ENCODE measurements at regions not wholly inside any gene's neighbourhood (a gene's known extent, or its start where the extent isn't known, plus 50 kb on each side); places are given as distances from the start of the nearest gene placed in this dataset.

DNA sequence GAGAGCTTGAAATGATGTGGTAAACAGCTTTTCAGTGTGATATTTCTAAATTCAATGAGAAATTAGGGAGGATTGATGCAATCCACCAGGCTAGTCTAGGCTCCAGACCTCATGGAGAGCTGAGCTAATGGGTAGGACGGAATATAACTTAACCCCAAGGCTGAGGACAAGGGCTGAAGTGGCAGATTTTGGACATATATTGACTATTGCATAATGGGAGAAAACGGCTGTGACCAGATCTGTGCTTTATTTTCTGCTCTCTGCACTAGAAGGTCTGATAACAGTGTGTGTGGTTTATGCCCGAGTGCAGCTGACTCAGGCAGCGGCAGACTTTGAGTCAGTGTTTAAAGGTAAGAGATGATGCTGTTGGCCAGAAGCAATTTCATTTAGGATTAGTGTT lies 70.6 kb downstream of the ACTBL2 start (continued):
- TF ChIP-seq, protein P1, sequence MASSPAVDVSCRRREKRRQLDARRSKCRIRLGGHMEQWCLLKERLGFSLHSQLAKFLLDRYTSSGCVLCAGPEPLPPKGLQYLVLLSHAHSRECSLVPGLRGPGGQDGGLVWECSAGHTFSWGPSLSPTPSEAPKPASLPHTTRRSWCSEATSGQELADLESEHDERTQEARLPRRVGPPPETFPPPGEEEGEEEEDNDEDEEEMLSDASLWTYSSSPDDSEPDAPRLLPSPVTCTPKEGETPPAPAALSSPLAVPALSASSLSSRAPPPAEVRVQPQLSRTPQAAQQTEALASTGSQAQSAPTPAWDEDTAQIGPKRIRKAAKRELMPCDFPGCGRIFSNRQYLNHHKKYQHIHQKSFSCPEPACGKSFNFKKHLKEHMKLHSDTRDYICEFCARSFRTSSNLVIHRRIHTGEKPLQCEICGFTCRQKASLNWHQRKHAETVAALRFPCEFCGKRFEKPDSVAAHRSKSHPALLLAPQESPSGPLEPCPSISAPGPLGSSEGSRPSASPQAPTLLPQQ (tag by site-specific recombination; IDR thresholded peaks at IDR 0.05), result no peak
- TF ChIP-seq ZNF292 (tag by site-specific recombination; IDR thresholded peaks at IDR 0.05; ENCODE audit: borderline replicate concordance, low read depth) (no peak), ZNF350 (tag by site-specific recombination; IDR thresholded peaks at IDR 0.05) (no peak)
- TF ChIP-seq, protein P2, sequence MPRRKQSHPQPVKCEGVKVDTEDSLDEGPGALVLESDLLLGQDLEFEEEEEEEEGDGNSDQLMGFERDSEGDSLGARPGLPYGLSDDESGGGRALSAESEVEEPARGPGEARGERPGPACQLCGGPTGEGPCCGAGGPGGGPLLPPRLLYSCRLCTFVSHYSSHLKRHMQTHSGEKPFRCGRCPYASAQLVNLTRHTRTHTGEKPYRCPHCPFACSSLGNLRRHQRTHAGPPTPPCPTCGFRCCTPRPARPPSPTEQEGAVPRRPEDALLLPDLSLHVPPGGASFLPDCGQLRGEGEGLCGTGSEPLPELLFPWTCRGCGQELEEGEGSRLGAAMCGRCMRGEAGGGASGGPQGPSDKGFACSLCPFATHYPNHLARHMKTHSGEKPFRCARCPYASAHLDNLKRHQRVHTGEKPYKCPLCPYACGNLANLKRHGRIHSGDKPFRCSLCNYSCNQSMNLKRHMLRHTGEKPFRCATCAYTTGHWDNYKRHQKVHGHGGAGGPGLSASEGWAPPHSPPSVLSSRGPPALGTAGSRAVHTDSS (tag by site-specific recombination; IDR thresholded peaks at IDR 0.05), result no peak
- TF ChIP-seq, protein P3, sequence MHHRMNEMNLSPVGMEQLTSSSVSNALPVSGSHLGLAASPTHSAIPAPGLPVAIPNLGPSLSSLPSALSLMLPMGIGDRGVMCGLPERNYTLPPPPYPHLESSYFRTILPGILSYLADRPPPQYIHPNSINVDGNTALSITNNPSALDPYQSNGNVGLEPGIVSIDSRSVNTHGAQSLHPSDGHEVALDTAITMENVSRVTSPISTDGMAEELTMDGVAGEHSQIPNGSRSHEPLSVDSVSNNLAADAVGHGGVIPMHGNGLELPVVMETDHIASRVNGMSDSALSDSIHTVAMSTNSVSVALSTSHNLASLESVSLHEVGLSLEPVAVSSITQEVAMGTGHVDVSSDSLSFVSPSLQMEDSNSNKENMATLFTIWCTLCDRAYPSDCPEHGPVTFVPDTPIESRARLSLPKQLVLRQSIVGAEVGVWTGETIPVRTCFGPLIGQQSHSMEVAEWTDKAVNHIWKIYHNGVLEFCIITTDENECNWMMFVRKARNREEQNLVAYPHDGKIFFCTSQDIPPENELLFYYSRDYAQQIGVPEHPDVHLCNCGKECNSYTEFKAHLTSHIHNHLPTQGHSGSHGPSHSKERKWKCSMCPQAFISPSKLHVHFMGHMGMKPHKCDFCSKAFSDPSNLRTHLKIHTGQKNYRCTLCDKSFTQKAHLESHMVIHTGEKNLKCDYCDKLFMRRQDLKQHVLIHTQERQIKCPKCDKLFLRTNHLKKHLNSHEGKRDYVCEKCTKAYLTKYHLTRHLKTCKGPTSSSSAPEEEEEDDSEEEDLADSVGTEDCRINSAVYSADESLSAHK (tag by site-specific recombination; IDR thresholded peaks at IDR 0.05), result no peak

DNA sequence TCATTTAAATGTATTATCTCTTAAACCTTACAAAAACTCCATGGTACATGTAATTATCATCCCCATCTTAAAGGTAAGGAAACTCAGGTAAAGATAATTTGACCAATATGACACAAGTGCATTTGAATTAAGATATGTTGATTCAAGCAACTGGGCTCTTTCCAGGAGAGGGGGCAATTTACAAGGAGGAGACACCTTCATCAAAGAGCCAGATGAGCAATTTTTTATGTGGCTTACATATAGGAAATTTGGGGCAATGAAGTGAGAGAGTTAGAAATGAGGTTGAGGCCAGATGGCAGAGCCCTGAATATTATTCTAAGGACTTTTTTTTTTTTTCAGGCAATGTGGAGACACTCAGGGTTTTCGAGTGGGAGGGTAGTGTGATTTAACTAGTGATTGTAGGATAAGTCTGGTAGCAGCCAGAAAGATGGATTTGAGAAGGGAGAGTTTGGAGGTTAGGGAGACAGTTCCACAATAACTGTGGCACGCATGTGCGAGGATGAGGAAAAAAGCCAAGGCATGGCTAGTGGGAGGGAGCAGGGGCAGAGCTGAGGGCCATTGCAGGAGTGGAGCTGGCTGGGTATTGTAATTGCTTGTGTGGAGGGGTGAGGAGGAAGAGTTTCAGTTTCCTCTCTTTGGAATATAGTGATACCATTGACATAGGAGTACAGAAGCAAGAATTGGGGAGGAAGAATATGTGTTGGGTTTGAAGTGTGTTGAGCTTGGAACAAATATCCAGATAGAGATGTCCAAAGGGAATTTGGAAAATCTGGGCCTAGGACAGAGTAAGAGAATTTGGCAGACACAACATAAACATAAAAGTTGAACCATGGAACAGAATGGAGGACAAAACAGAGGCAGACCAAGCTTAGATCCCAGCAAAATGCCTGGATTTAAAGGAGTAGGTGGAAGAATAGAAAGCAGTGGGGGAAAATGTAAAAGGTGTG lies 72.0 kb downstream of the ACTBL2 start:
- POLR2A ChIA-PET, result no interaction called here

DNA sequence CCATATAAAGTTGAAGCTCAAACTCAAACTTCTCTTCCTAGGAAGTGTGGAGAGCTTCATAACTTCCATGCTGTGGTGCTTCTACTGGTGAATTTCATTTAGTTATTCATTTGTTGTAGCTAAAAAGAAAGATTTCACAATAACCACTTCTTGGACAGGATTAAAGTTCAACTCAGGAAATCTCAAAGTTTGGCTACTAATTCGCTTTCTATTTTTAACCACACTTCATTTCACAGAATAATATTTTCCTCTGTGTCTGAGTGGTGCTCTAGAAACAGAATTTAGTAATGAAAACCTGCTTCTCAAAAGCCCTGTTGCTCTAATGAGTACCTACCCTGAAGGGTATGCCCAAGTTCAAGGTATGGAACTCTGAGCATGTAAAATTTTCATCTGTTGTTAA lies 73.9 kb downstream of the ACTBL2 start:
- Histone ChIP-seq H3K4me3 (ENCODE audit: low read depth, low read length) (no peak overlapping the region), H3K36me3 (ENCODE audit: control insufficient read depth in 2 of 2, insufficient read depth in 1 of 2, low read length in 2 of 2) (no peaks in the 10 kb centered on the region), H3K9me3 (ENCODE audit: control insufficient read depth, insufficient read depth, low read depth, low read length) (no peaks in the 10 kb centered on the region), H3K27ac (ENCODE audit: extremely low read depth, low read depth, low read length) (no peak overlapping the region), H3K4me1 (ENCODE audit: control insufficient read depth, insufficient read depth, low read length) (no peaks in the 10 kb centered on the region; the same call in 1 of the 2 replicates)
- ChIA-PET POLR2A (interaction anchor here (0.6 kb wide), 1 partner anchor 49 kb away, joined by 11 read pairs; no protein-coding TSS in a partner anchor), CTCF (interaction anchor here (0.7 kb wide), 1 partner anchor 70 kb away, joined by 3 read pairs; no protein-coding TSS in a partner anchor)
- TF ChIP-seq, protein P4, sequence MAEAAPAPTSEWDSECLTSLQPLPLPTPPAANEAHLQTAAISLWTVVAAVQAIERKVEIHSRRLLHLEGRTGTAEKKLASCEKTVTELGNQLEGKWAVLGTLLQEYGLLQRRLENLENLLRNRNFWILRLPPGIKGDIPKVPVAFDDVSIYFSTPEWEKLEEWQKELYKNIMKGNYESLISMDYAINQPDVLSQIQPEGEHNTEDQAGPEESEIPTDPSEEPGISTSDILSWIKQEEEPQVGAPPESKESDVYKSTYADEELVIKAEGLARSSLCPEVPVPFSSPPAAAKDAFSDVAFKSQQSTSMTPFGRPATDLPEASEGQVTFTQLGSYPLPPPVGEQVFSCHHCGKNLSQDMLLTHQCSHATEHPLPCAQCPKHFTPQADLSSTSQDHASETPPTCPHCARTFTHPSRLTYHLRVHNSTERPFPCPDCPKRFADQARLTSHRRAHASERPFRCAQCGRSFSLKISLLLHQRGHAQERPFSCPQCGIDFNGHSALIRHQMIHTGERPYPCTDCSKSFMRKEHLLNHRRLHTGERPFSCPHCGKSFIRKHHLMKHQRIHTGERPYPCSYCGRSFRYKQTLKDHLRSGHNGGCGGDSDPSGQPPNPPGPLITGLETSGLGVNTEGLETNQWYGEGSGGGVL (tag by site-specific recombination; IDR thresholded peaks at IDR 0.05), result no peak
- TF ChIP-seq ZNF792 (tag by site-specific recombination; IDR thresholded peaks at IDR 0.05) (no peak), KLF8 (tag by site-specific recombination; IDR thresholded peaks at IDR 0.05) (no peak), ZNF335 (tag by site-specific recombination; conservative IDR thresholded peaks at IDR 0.05) (no peak), ZNF560 (tag by site-specific recombination; IDR thresholded peaks at IDR 0.05; ENCODE audit: borderline replicate concordance) (no peak), ZNF785 (tag by site-specific recombination; IDR thresholded peaks at IDR 0.05) (no peak), ZNF585B (tag by site-specific recombination; IDR thresholded peaks at IDR 0.05) (no peak), ZNF610 (tag by site-specific recombination; IDR thresholded peaks at IDR 0.05; ENCODE audit: borderline replicate concordance) (no peak)
- TF ChIP-seq, protein P1 (tag by site-specific recombination; IDR thresholded peaks at IDR 0.05), result no peak
- TF ChIP-seq, protein P5, sequence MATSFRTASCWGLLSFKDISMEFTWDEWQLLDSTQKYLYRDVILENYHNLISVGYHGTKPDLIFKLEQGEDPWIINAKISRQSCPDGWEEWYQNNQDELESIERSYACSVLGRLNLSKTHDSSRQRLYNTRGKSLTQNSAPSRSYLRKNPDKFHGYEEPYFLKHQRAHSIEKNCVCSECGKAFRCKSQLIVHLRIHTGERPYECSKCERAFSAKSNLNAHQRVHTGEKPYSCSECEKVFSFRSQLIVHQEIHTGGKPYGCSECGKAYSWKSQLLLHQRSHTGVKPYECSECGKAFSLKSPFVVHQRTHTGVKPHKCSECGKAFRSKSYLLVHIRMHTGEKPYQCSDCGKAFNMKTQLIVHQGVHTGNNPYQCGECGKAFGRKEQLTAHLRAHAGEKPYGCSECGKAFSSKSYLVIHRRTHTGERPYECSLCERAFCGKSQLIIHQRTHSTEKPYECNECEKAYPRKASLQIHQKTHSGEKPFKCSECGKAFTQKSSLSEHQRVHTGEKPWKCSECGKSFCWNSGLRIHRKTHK (tag by site-specific recombination; IDR thresholded peaks at IDR 0.05), result no peak

More for the DNA sequence above, 72.0 kb downstream of the ACTBL2 start:
- H3K4me3 ChIP-seq (ENCODE audit: low read depth, low read length), result no peak overlapping the region
- no peak overlapping the region for H3K27ac ChIP-seq (ENCODE audit: extremely low read depth, low read depth, low read length)
- H3K36me3 ChIP-seq (ENCODE audit: control insufficient read depth in 2 of 2, insufficient read depth in 1 of 2, low read length in 2 of 2), result no peaks in the 10 kb centered on the region
- TF ChIP-seq ZNF335 (tag by site-specific recombination; conservative IDR thresholded peaks at IDR 0.05) (0 out of 2 replicates have a peak, but pooled peaks have one; percentile 14), ZNF560 (tag by site-specific recombination; IDR thresholded peaks at IDR 0.05; ENCODE audit: borderline replicate concordance) (no peak)
- TF ChIP-seq, protein P6, sequence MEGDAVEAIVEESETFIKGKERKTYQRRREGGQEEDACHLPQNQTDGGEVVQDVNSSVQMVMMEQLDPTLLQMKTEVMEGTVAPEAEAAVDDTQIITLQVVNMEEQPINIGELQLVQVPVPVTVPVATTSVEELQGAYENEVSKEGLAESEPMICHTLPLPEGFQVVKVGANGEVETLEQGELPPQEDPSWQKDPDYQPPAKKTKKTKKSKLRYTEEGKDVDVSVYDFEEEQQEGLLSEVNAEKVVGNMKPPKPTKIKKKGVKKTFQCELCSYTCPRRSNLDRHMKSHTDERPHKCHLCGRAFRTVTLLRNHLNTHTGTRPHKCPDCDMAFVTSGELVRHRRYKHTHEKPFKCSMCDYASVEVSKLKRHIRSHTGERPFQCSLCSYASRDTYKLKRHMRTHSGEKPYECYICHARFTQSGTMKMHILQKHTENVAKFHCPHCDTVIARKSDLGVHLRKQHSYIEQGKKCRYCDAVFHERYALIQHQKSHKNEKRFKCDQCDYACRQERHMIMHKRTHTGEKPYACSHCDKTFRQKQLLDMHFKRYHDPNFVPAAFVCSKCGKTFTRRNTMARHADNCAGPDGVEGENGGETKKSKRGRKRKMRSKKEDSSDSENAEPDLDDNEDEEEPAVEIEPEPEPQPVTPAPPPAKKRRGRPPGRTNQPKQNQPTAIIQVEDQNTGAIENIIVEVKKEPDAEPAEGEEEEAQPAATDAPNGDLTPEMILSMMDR (tag by site-specific recombination; IDR thresholded peaks at IDR 0.05), result peak; percentile 39
- H3K4me1 ChIP-seq (ENCODE audit: control insufficient read depth, insufficient read depth, low read length), result no peaks in the 10 kb centered on the region; the same call in 1 of the 2 replicates
- CTCF ChIA-PET, result interaction anchor here (0.6 to 1.2 kb wide), 3 partner anchors 76 to 191 kb away, joined by 3 to 4 read pairs (median 3); no protein-coding TSS in a partner anchor
- no peaks in the 10 kb centered on the region for H3K9me3 ChIP-seq (ENCODE audit: control insufficient read depth, insufficient read depth, low read depth, low read length)
